ENCODE measurements at regions not wholly inside any gene's neighbourhood (a gene's known extent, or its start where the extent isn't known, plus 50 kb on each side); places are given as distances from the start of the nearest gene placed in this dataset.

- no peaks in the 10 kb centered on the region for H4K20me1 ChIP-seq (ENCODE audit: control insufficient read depth, insufficient read depth, low read depth, low read length)
- H3K4me3 ChIP-seq (ENCODE audit: low read length): no peak overlapping the region
- H3K79me2 ChIP-seq (ENCODE audit: control insufficient read depth, low read length): no peaks in the 10 kb centered on the region
- no peak overlapping the region for H3K4me2 ChIP-seq (ENCODE audit: low read length)
- no peaks in the 10 kb centered on the region for H3K9me2 ChIP-seq (replicated peaks; ENCODE audit: control insufficient read depth, low read length)
- no peaks in the 10 kb centered on the region for H3K27me3 ChIP-seq (ENCODE audit: control insufficient read depth, low read length)
- no peaks in the 10 kb centered on the region for H3K4me1 ChIP-seq (ENCODE audit: control insufficient read depth, low read length)
- no peak overlapping the region for H3K27ac ChIP-seq (ENCODE audit: low read depth, low read length)
- no peaks in the 10 kb centered on the region for H3K36me3 ChIP-seq (ENCODE audit: control insufficient read depth, low read length)
- TF ChIP-seq EZH2phosphoT487 (IDR thresholded peaks at IDR 0.05; ENCODE audit: borderline replicate concordance, low read length): no peak
- no peaks in the 10 kb centered on the region for H3K9me3 ChIP-seq (ENCODE audit: control insufficient read depth, insufficient read depth, low read length)
- no peaks in the 10 kb centered on the region for H3F3A ChIP-seq (ENCODE audit: control insufficient read depth, insufficient read depth)
Measured at GRCh38 chr1:98369463-98369862, 292.1 kb upstream of the SNX7 start.

GRCh38 chr1:98368995-98369394, 292.5 kb upstream of the SNX7 start:
- Histone ChIP-seq H3K79me2 (ENCODE audit: control insufficient read depth, low read length) (no peaks in the 10 kb centered on the region), H3K27ac (ENCODE audit: low read depth, low read length) (no peak overlapping the region), H3K4me3 (ENCODE audit: low read length) (no peak overlapping the region), H3K4me1 (ENCODE audit: control insufficient read depth, low read length) (no peaks in the 10 kb centered on the region), H3F3A (ENCODE audit: control insufficient read depth, insufficient read depth) (no peaks in the 10 kb centered on the region), H3K27me3 (ENCODE audit: control insufficient read depth, low read length) (no peaks in the 10 kb centered on the region), H4K20me1 (ENCODE audit: control insufficient read depth, insufficient read depth, low read depth, low read length) (no peaks in the 10 kb centered on the region), H3K4me2 (ENCODE audit: low read length) (no peak overlapping the region), H3K9me3 (ENCODE audit: control insufficient read depth, insufficient read depth, low read length) (no peaks in the 10 kb centered on the region), H3K36me3 (ENCODE audit: control insufficient read depth, low read length) (no peaks in the 10 kb centered on the region), H3K9me2 (replicated peaks; ENCODE audit: control insufficient read depth, low read length) (no peaks in the 10 kb centered on the region)
- TF ChIP-seq, protein P1, sequence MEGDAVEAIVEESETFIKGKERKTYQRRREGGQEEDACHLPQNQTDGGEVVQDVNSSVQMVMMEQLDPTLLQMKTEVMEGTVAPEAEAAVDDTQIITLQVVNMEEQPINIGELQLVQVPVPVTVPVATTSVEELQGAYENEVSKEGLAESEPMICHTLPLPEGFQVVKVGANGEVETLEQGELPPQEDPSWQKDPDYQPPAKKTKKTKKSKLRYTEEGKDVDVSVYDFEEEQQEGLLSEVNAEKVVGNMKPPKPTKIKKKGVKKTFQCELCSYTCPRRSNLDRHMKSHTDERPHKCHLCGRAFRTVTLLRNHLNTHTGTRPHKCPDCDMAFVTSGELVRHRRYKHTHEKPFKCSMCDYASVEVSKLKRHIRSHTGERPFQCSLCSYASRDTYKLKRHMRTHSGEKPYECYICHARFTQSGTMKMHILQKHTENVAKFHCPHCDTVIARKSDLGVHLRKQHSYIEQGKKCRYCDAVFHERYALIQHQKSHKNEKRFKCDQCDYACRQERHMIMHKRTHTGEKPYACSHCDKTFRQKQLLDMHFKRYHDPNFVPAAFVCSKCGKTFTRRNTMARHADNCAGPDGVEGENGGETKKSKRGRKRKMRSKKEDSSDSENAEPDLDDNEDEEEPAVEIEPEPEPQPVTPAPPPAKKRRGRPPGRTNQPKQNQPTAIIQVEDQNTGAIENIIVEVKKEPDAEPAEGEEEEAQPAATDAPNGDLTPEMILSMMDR (IDR thresholded peaks at IDR 0.05; ENCODE audit: low read depth, low read length, poor library complexity, severe bottlenecking): no peak
- TF ChIP-seq EZH2phosphoT487 (IDR thresholded peaks at IDR 0.05; ENCODE audit: borderline replicate concordance, low read length): no peak

GRCh38 chr1:98367426-98367825, 294.1 kb upstream of the SNX7 start:
- Histone ChIP-seq H3K9me3 (ENCODE audit: control insufficient read depth, insufficient read depth, low read length) (no peaks in the 10 kb centered on the region), H3K4me2 (ENCODE audit: low read length) (no peak overlapping the region), H3K9me2 (replicated peaks; ENCODE audit: control insufficient read depth, low read length) (no peaks in the 10 kb centered on the region), H3K27me3 (ENCODE audit: control insufficient read depth, low read length) (no peaks in the 10 kb centered on the region), H3K4me1 (ENCODE audit: control insufficient read depth, low read length) (no peaks in the 10 kb centered on the region), H3K79me2 (ENCODE audit: control insufficient read depth, low read length) (no peaks in the 10 kb centered on the region), H3K4me3 (ENCODE audit: low read length) (no peak overlapping the region), H3K36me3 (ENCODE audit: control insufficient read depth, low read length) (no peaks in the 10 kb centered on the region), H3K27ac (ENCODE audit: low read depth, low read length) (no peak overlapping the region), H4K20me1 (ENCODE audit: control insufficient read depth, insufficient read depth, low read depth, low read length) (no peaks in the 10 kb centered on the region), H3F3A (ENCODE audit: control insufficient read depth, insufficient read depth) (no peaks in the 10 kb centered on the region)
- no peak for TF ChIP-seq EZH2phosphoT487 (IDR thresholded peaks at IDR 0.05; ENCODE audit: borderline replicate concordance, low read length)
- TF ChIP-seq, protein P1 (IDR thresholded peaks at IDR 0.05; ENCODE audit: low read depth, low read length, poor library complexity, severe bottlenecking): no peak

DNA sequence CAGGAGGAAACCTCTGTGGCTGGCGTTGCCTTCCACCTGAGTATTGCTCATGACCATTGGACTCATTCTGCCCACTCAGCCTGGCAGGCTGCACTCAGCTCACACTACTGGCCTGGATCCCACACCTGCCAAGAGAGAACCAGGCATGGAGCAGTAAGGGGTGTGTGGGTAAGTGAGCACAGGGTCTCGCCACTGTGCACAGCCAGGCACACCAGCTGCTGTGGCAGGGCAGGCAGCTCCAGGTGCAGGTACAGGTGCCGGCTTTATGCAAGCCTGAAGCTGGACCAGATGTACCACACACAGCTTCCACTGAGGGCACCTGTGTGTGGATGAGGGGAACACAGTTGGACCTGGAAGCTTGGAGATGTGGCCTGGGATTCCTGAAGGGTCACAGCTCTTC, 295.2 kb upstream of the SNX7 start:
- H3K36me3 ChIP-seq (ENCODE audit: control insufficient read depth, low read length): no peaks in the 10 kb centered on the region
- H3F3A ChIP-seq (ENCODE audit: control insufficient read depth, insufficient read depth): no peaks in the 10 kb centered on the region
- H3K4me2 ChIP-seq (ENCODE audit: low read length): no peak overlapping the region
- TF ChIP-seq, protein P1 (IDR thresholded peaks at IDR 0.05; ENCODE audit: low read depth, low read length, poor library complexity, severe bottlenecking): no peak
- TF ChIP-seq EZH2phosphoT487 (IDR thresholded peaks at IDR 0.05; ENCODE audit: borderline replicate concordance, low read length): no peak
- no peaks in the 10 kb centered on the region for H3K9me2 ChIP-seq (replicated peaks; ENCODE audit: control insufficient read depth, low read length)
- H3K79me2 ChIP-seq (ENCODE audit: control insufficient read depth, low read length): no peaks in the 10 kb centered on the region
- H3K27me3 ChIP-seq (ENCODE audit: control insufficient read depth, low read length): no peaks in the 10 kb centered on the region
- no peak overlapping the region for H3K27ac ChIP-seq (ENCODE audit: low read depth, low read length)
- no peaks in the 10 kb centered on the region for H3K9me3 ChIP-seq (ENCODE audit: control insufficient read depth, insufficient read depth, low read length)
- no peaks in the 10 kb centered on the region for H4K20me1 ChIP-seq (ENCODE audit: control insufficient read depth, insufficient read depth, low read depth, low read length)
- no peaks in the 10 kb centered on the region for H3K4me1 ChIP-seq (ENCODE audit: control insufficient read depth, low read length)
- H3K4me3 ChIP-seq (ENCODE audit: low read length): no peak overlapping the region

Measured in DOHH2 (cell line).